ENCODE measurements at regions not wholly inside any gene's neighbourhood (a gene's known extent, or its start where the extent isn't known, plus 50 kb on each side); places are given as distances from the start of the nearest gene placed in this dataset.

DNA sequence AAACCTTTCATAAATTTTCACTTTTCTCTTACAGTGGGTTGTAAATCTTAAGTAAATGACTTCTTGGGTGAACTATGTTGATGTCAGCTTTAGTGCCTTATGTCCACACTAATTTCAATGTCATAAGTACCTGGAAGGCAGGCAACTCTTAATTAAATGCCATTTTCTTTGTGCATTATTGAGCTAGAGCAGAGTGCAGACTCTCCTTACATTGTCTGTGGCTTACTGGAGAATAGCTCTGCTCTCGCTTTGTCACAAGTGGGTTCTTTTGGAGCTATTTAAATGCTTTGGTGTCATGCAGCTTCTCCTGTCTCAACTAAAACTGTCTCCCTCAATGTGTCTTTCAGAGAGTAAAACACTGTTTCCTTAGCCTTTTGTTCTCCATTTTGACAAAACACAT lies 411.6 kb downstream of the STIM2 start:
- DNase-seq: no peak

DNA sequence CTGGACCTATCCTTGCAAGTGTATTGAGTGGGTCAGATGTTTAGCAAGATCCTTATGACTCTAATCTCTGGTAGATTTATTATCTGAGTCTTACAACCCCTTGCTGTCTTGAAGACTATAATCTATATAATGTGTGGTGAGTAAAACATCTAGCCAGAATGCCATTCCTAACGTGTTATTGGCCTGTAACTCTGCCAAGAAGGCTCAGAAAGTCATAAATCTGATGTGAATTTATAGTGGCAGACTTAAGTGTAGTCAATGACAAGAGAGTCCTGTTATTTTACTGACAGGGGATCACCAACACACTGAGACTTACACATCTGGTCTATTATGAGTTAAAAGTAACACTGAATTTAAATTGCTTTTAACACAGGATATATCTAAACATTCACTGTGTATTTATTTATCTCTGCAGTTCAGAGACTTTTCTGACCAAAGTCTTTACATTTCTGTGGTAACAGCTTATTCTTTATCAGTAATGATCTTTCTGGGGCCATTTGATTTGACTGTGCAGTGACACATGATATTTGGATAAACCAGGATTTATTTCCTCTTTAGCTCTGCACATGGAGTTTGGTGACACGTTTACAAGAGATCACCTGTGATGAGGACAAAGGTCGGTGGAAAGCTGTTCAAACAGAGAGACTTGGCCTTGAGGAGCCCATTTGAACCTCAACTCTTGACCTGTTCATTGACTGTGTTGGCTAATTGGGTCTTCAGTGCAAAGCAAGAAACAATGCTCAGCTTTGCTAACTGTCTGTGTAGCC lies 415.8 kb downstream of the STIM2 start:
- DNase-seq: peak; percentile 50

DNA sequence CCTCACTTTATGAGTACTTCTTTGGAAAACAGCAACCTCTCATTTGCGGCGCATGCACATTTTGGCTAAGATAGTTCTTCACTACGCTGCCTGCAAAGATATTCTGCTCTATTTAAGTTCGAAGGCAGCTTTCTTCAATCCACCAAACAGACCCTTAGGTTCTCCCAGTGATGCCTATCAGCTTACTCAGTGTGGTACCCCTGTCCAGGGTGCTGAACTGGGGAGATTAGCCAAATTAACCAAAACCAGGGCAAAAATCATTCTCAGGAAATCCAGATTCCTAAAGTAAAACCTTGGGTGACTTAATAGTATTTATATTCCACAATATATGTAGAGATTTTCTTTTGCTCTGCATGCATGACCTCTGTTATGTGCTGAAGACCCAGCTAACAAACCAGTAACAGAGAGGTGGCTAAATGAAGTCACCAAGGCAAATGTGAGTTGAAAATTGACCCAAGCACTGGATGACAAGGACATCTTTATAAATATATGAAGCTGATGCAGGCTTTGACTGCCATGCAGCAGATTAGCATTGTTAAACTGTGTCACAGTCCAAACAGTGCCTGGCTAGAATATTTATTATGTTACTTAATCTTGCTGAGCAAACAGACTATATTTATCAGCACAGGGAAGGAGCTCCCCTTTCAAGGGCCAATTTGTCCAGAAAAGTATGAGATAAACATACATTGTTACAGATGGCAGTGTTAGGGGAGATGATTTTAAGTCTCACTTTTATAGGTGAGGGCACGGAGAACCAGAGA lies 418.2 kb downstream of the STIM2 start:
- DNase-seq: peak; percentile 39

DNA sequence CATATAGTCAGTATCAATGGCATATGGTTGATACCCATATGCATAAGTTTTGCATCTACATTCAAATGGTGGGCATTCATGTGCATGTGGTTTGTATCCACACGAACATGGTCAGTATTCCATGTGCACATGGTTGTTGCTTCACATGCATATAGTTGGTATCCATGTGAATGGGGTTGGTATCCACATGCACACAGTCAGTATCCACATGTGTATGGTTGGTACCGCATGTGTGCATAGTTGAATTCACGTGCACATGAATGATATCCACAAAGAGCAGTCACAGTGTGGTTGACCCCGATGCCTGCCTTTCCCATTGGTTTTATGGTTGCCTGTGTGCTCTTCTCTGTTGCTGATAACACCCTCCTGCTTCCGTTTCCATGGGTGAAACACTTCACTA lies 427.9 kb downstream of the STIM2 start:
- no peak for DNase-seq

DNA sequence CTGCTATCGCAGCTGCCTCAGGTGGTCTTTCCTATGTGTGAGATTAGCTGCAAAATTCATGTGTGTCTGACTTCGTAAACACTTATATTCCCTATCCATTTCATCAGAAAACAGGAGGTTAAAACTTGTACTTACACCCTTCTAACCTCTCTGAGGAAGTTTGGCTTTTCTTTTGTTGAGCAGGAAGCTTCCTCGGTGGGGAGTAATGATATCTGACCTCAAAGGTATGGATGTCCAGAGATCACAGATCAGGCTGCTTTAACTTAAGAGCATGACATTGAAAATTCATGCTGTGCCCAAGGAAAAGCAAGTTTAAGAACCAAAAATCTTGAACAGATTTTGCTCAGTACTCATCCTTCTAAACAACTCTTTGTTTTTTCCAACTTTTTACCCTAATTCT lies 429.1 kb downstream of the STIM2 start:
- DNase-seq: no peak

DNA sequence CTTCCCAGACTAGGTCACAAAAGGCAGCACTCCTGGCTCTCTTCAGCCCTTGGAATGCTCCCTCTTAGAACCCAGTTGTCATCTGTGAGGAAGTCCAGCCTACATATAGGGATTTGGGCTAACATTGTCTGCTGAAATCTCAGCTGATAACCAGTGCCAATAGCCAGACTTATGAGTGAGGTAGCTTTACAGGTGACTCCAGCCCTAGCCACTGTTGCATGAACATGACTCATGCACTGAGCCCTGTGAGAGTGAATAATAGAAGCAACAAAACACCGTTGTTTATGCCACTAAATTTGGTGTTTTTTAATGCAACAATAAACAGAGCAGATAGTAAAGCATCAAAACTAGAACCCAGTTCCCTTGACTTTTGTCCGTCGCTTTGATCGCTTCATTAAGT lies 433.2 kb downstream of the STIM2 start:
- no peak for DNase-seq

DNA sequence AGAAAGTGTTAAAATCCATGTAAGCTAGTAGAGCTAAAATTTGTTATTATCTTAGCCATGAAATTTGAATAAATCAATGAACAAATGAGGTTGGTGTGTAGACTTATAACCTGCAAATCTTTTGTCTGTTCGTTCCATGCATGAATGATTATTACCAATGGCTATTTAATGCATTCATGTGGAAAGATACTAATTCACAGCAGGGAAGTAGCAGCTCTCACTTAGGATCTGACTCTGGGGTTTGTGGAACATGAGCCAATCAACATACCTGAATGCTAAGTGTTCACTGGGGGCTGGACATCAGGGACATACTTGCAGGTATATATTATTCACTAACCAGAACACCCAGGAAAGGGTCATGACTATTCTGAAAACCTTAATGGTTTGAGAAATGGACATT lies 444.1 kb downstream of the STIM2 start:
- DNase-seq: no peak

DNA sequence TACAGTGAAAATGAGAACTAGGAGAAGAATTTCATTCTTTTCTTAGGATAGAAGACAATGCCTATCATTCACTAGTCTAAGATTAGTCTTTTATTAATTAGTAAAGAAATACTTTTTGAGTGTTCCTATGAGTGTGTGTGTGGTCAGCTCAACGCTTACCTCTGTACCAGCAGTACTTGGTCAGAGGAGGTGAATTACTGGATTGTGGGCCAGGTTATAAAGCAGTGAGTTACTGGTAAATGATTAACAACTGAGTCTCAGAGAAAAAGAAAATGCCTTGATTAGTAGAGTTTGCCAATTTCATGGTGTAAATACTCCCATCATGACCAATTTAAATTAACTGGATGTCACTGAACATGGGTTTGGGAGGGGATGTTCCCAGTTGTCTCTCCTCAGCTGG lies 444.6 kb downstream of the STIM2 start:
- no peak for DNase-seq

DNA sequence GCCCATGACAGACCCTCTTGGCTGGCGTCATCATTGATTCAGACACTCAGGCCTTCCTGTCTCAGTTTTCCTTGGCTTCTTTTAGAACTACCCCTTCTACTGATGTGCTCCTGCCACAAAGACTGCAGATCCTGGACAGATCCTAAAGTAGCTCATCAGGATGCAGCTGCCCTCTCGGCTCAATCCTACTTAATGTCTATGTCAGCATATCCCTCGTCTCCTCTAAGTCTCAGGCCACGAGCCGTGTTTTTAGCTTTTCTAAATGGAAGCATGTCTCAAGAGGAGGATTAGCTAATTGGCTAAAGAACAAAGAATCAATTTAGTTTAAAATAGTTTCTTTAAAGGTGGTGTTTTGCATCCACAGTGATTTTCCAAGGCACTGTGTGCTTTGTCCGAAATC lies 447.7 kb downstream of the STIM2 start:
- no peak for DNase-seq

DNA sequence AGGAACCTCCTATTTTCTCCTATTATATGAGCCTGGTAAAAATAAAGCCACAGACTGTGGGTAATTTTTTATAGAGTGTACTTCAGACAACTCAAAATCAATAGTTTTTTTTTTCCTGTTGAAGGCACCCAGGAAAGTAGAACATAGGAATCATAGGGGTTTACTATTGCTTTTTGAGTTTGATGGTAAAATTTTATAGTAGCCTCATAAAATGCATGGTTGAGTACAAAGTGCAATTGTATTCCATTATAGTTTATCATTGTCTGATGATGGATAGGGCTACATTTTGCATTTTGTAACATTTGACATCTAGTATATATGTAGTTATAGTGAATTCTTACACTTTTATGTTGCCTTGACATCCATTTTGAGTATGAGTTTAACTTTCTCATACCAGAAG lies 455.0 kb downstream of the STIM2 start:
- no peak for DNase-seq

DNA sequence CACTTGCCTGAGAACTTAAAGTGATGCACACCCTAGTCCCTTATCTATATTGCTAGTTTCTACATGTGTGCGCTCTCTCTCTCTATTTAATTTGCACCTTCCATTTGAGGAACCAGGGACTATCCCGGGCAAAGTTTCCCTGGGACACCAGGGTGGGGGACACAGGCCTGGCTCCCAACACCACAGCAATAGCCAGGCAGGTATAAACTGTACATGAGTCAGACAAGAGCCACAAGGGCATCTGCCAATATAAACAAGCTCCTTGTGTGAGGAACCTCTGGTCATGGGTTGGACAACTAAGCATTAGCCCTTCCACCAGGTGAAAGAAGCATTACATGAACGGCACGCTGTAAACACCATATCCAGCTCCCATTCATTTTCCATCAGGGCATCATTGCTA lies 455.5 kb downstream of the STIM2 start:
- no peak for DNase-seq

DNA sequence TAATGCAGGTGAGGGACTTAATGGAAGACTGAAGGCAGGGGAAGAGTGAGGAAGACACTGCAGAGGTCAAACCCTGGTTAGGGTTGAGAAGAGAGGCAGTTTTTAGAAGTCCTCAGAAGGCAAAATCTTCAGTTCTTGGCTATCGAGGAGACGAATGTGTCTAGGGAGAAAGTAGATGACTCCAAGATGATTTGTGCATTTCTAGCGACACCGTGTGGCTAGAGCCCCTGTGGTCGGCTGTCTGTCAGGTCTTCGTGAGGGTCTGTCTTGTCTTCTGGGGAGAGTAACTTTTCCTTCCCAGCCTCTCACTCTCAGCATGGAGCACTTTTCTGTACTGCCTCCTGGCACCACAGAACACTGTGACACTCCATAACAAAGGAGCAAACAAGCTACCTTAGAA lies 458.1 kb downstream of the STIM2 start:
- DNase-seq: peak; percentile 54

DNA sequence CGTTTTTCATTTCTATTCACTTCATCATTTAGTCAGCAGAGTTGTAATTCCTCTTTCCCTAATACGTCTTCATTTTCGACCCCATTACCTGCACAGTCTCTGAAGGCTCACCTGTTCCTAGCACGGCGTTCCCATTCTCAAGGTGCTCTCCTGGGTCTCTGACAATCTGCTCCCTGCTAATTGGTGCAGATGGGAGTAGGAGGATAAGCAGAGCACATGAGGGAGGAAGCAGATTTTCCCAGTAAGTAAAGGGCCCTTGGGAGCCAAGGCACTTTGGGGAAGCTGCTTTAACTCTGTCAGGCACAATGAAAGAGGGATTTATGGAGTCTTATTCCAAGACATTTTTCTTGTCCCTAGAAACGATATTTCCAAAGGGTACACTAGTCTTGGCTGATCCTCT lies 466.4 kb downstream of the STIM2 start:
- DNase-seq: no peak

DNA sequence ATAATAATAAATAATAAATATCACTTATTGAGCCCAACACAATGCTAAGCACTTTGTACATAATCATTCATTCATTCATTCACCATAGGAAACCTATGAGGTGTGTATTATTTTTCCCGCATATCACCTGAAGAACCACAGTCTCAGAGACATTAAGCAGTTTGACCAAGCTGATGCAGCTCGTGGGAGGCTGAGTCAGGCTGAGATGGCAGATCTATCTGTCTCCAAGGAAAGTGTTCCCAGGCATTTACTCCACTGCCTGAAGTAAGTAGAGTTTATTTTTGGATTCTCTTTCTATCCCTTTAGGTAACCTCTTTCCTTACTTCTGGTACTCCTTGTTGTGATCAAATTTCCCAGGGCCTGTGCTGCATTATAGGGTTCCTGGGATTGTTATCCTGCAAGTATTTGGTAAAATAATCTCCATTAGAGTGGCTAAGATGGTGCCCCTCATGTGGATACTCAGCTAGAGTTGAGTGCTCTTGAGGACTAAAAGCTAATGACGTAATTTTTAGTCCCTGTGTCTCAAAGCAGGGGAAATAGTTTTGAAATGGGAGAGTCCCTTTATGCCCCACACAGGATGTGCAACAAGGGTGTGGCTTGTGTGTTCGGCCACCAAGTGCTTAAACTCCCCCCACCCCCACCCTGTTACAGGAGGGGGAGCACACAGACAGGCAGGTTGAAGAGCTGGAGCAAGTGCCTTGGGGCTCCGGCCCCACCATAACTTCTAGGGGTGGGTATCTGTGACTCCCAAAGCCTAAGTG lies 467.0 kb downstream of the STIM2 start:
- no peak for DNase-seq

DNA sequence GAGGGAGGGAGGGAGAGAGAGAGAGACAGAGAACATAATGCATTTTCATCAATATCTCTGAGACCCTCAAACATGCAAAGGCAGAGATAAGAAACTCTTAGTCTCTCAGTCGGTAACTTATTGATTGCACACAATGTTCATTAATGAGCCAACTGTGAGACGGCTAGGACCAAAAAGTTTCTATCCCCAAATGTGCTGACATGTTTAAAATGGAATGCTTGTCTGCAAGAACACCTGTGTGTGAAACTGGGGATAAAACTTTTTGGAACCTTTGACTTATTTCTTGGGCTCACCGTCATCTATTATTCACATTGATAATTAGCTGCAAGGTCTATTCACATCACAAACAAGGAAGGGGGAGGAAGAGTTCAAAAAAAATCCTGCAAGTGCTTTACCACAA lies 477.9 kb downstream of the STIM2 start:
- DNase-seq: no peak

DNA sequence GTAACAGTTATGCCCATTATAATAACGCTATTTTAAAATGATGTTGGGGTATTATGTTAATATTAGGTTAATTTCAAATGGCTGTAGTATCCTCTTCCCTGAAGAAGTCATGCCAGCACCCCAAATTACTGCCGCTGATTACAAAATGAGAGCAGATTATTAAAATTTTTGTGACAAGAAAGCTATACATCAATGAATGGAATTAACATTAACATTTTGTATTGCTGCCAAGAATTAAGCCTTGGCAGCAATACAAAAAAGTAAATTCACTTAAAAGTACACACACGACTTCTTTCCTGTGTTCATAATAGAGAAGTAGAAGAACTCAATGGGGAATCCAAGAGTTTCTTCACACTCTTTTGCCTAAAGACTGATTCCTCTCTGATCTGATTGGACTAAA lies 482.8 kb downstream of the STIM2 start:
- no peak for DNase-seq

DNA sequence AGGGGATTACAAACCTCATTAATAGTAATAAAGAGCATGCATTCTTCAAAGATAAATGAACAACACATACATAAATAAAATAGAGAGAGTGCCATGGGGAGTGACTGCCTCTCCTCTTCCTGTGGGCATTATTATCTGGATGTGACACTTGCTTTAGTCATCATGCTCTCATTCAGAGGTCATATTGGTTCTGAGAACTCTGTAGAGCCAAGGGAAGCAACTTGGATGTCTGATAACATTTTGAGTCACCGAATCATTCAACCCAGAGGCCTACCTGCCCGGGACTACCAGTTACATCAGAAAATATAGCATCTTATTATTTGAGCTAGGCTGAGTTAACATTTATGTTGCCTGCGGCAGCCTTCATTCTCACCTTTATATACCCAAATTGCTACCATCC lies 489.5 kb downstream of the STIM2 start:
- DNase-seq: peak; percentile 3

DNA sequence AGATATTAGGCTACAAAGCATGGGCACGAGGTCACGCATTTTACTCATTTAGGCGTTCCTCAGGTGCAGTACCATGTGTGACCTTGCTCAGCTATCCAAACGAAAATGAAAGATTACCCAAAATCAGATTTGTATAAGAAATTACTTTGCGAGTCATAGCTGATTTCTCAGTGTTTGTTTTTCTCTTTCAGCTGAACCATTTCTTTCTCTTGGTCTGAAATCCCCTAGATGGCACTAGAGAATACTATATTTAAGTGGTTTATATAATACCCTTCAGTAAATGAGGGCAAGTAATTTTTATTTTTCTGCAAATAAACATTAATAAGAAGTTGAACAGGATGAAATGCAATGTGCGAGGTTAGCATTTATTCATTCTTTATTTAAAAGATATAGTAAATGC lies 496.6 kb downstream of the STIM2 start:
- peak; percentile 26 for DNase-seq

DNA sequence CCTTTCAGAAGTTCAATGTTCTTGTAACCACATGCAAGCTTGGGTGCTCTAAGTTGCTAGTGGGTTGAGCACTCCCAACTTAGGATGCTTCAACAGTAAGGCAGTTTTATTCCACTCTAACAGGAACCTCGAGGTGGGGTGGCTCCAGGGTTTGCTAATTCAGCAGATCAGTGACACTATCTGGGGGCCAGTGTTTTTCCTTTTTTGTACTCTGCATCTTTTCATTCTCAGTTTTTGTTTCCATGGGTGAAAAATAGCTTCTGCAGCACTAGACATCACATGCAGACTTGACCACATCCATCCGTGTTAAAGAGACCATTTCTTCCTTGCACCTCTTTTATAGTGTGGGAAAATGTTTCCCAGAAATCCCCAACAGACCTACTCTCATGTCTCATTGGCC lies 497.6 kb downstream of the STIM2 start:
- DNase-seq: no peak

DNA sequence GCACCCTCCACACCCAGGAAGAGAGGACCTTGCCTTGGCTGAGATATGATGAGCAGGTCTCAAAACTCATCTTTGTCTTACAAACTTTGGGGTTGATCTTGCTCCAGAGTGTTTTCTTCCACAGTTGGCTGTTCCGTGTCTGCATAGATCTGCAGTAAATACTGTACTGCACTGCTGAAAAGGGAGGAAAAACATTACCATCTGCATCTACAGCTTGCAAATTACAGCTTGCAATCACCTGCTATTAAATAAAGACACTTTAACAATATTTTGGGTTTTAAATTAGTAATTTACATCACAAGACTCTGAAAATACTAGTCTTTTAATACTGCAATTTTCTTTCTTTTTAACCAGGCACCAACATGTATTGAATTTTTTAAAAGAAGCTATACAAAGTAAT lies 499.5 kb downstream of the STIM2 start:
- DNase-seq: no peak

DNA sequence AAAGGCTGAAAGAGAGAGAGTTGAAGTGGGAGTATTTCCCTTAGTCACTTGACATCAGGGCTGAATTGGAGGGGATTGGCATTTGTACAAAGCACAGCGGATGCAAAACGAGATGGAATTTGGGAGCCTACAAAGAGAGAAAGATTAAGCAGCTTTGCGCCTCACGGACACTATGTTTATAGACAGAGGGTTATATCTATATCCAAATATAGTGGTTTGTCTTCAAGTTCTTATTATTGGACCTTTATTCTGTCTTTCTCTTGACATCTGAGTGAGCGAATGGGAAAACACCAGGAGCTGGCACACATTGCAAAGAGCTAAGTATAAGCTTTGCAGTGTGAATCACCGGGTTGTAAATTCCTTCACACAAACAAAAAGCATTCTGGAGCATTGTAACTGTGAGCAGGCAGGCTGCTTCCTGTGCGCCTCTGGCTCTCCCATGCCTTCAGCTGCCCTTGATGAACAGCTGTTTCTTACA lies 500.2 kb downstream of the STIM2 start:
- DNase-seq: peak; percentile 75

DNA sequence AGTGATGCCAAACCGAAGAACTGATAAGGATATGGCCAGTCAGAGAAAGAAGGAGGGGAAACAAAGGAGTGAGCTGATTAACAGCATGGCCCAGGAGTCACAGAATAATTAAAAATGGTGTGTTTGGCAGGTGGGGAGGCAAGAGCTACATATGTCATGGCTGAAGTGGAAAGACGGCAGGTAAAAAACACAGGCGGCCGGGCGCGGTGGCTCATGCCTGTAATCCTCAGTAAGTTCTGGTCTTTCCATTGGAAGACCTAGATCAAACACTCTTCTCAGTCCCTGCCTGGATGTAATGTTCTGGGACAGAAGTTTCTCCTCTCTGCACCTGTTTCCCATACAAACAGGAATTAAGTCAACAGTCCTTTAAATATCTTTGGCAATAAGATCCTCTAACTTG lies 503.9 kb downstream of the STIM2 start:
- no peak for DNase-seq

DNA sequence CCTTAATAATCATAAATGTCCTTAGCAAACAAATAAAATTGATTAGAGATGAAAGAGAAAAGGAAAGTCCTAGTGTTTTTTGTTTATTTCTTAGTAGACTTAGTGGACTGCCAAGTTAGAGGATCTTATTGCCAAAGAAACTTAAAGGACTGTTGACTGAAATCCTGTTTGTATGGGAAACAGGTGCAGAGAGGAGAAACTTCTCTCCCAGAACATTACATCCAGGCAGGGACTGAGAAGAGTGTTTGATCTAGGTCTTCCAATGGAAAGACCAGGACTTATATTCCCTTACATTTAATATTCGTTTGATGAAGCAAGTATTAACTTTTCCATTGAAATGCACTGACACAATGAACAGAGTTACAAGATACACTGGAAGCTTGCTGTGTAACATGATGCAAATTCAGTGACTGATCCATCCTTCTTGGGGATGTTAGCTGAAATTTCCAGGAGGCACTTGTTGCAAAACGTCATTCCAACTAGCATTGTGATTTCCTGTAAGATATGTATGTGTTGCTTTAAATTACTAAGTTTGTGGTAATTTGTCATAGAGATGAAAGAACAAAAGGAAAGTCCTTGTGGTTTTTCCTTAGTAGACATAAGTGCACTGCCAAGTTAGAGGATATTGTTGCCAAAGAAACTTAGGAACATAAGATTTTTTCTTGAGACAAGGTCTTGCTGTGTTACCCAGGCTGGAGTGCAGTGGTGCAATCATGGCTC lies 505.6 kb downstream of the STIM2 start:
- DNase-seq: peak; percentile 72
